Left colon (tissue), 2 donors: ENCODE measurements at regions not wholly inside any gene's neighbourhood (a gene's known extent, or its start where the extent isn't known, plus 50 kb on each side); places are given as distances from the start of the nearest gene placed in this dataset.
"Not testable (repeated sequence)": the region's sequence is repeated elsewhere in the genome, so short reads cannot be mapped to it uniquely, and the experiment has no call there.

Experiments
- ATAC-seq: fragments of 200-7000 bp; cut with Tn5 transposase; one replicate; pipeline ENCODE4 v1.9.1; 2020; ENCODE audit warnings: mild to moderate bottlenecking, moderate library complexity
- DNase-seq, 2 donors: peaks; one replicate each; pipeline ENCODE4 v3.0.0-alpha.2; 2020
- intact Hi-C, 2 donors: fragments of 100-400 bp; cut with DNase I in 1 of 2; cut with micrococcal nuclease in 1 of 2; formaldehyde crosslinking; loops; one replicate each; pipeline versions ENCODE4 v1.11.2 to v1.14.0; 2022; cut with DNase I, micrococcal nuclease
- donor health status: DM: no; HTN: no; CAD: no.
- donor health status: DM: yes; HTN: yes; CAD: no.

GRCh38 chr9:11092974-11093373 is 480.2 kb upstream of the PTPRD start:
- DNase-seq, result no peak
- intact Hi-C loops, result no loop called here
- ATAC-seq, result no peak

GRCh38 chr9:11097020-11097419 is 484.2 kb upstream of the PTPRD start:
- ATAC-seq (no peak), DNase-seq (no peak)
- intact Hi-C loops, result no loop called here

DNA sequence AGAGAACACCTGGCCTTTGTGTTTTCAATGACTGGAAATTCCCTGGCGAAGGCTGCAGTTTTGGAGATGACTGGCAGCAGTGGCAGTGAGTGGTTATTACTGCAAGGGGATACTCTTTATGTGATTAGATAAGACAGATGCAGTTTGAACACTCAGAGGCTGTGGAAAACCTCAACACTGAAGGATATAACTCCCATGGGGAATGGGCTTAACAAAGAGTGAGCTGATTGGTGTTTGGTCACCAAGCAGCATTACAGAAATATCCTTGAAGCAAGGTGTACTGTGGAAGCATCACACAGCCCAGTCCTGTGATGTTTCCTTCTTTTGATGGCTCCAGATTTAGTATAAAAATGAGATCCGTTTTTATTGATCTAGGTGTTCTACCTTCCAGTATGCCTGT is 490.7 kb upstream of the PTPRD start:
- DNase-seq, result no peak
- intact Hi-C loops, result no loop called here
- ATAC-seq, result no peak

DNA sequence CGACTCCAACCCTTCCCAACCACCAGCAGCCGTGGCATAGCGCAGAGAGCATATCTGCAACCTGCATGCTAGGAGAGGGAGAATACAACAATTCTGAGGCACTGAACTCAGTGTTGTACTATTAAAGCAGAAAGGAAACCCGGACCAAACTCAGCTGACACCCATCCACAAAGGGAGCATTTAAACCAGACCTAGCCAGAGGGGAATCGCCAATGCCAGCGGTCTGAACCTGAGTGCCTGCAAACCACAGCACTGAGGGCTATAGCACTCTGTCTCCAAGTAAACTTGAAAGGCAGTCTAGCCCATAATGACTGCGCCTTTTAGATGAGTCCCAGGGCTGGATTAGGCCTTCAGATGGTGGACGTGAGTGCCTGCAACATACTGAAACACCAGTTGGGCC is 494.4 kb upstream of the PTPRD start:
- intact Hi-C loops, result no loop called here
- ATAC-seq (no peak), DNase-seq (no peak)

DNA sequence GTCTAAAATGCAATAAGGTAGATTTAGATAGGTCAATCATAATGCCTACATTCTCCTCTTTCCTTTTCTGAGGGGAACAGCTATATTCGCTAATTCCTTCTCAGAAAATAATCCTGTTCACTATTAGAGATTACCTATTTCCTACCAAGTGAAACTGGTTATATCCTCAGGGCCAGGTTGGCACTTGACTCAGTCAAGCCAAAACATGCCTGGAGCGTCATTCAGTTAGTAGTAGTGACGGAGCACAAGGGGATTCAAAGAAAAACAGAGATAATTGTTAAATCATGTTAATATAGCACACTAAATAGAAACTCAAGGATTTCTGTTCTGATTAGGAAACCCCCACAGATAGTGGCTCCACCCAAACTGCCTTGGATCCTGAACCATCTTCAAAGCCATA is 515.4 kb upstream of the PTPRD start:
- intact Hi-C loops, result no loop called here
- ATAC-seq (no peak), DNase-seq (no peak)

GRCh38 chr9:11135851-11136250 is 523.0 kb upstream of the PTPRD start:
- DNase-seq (no peak), ATAC-seq (no peak)
- intact Hi-C loops, result no loop called here

DNA sequence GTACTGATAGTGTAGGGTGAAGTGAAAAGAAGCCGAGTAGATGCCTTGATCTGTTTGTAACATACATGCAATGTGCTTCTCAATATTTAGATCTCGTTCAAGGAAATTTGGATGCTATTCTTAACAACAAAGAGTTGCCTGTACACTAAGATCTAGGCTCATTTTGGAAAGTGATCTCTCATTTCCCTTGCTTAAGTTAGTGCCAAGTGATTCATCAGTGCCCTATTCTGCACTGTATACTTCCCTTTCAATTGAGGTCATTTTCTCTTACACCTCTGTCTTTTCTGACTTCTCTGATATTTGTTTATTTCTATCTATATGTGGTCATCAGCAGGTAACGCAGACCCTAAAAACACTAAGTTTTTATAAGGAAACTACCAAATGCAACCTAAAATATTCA is 528.6 kb upstream of the PTPRD start:
- no peak for DNase-seq
- intact Hi-C loops, result no loop called here
- ATAC-seq, result no peak

DNA sequence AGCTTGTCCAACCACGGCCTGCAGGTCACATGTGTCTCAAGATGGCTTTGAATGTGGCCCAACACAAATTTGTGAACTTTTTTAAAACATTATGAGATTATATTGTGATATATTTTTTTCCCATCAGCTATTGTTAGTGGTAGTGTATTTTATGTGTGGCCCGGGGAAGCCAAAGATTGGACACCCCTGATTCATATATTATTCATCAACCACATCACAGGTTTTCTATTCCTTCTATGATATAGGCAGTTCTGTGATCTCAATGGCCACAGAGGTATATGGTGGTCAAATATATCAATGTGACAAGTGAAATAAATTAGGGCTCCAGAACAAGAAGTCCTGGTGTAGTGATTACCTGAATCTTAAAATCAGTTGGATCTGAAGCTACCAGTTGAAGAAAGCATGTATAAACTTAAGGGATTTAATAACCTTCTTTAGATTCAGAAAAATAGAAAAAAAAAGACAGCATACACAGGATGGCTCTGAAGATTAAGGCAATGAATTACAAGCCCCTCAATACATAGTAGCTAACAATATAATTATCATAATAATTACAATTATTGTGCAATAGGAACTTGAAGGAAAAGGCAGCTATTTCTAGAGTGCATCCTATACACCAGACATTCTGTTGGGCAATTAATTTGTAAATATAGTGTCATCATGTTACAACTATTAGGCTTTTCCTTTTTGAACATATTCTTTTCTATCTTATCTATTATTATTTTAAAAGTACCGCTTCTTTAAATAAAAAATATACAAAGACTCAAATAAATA is 530.4 kb upstream of the PTPRD start:
- no peak for ATAC-seq
- intact Hi-C loops, result no loop called here
- no peak for DNase-seq

DNA sequence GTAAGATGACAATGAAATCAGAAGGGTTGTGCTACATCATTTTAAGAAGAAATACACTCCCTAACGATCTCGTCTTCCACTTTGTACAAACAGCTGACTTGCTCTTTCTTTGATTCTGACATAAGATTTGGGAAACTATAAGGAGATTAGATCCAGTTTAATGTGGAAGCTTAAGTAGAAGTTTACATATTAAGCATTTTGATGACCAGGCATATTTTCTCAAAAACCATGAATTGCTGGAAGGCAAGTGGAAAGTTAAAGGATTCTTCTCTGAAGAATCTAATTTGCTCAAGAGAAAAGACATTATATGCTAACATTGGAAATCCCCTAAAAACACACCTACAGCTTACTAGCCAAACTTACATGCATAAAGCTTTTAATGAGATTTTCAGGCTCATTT is 531.9 kb upstream of the PTPRD start:
- intact Hi-C loops, result no loop called here
- no peak for ATAC-seq

GRCh38 chr9:11148189-11148588 is 535.4 kb upstream of the PTPRD start:
- no peak for DNase-seq
- intact Hi-C loops, result no loop called here
- ATAC-seq, result no peak

More for the DNA sequence above, 531.9 kb upstream of the PTPRD start:
- no peak for DNase-seq

DNA sequence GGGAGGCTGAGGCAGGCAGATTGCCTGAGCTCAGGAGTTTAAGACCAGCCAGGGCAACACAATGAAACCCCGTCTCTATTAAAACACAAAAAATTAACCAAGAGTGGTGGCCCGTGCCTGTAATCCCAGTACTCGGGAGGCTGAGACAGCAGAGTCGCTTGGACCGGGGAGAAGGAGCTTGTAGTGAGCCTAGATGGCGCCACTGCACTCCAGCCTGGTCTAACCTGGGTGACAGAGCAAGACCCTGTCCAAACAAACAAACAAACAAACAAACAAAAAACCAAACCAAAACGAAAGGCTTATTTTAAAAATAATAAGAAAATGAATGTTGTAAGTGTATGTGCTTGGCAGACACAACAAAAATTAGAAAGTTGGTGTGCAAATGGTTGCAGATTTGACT is 536.3 kb upstream of the PTPRD start:
- intact Hi-C loops, result no loop called here
- ATAC-seq (no peak), DNase-seq (no peak)

GRCh38 chr9:11158063-11158462 is 545.3 kb upstream of the PTPRD start:
- intact Hi-C loops, result no loop called here
- ATAC-seq (no peak), DNase-seq (no peak)

- ATAC-seq (no peak), DNase-seq (no peak)
- intact Hi-C loops, result no loop called here
These were observed 545.9 kb upstream of the PTPRD start for GRCh38 chr9:11158676-11159075.

GRCh38 chr9:11159318-11159862 is 546.6 kb upstream of the PTPRD start:
- DNase-seq, result no peak
- intact Hi-C loops, result no loop called here

GRCh38 chr9:11163843-11164242 is 551.0 kb upstream of the PTPRD start:
- ATAC-seq (no peak), DNase-seq (no peak)
- intact Hi-C loops, result no loop called here

More at GRCh38 chr9:11159318-11159862, 546.6 kb upstream of the PTPRD start:
- no peak for ATAC-seq

DNA sequence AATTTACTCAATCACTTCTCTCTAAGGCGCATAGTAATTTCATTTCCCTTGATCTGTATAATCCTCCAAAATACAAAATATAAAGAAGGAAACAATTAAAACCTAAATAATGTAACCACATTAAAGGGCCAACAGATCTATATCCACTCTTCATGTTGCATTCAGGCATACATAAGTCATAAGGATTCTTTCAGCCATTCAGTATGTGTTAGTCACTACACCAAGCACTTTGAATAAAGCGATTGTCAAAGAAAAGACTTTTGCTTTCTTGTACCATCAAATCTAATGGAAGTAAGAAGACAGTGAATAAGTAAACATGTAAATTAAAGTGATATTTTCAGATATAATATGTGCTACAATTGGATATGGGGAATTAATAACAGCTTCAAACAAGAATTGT is 569.2 kb upstream of the PTPRD start:
- DNase-seq (no peak), ATAC-seq (no peak)
- intact Hi-C loops, result no loop called here

- intact Hi-C loops, result no loop called here
- no peak for DNase-seq
- no peak for ATAC-seq
These were observed 577.9 kb upstream of the PTPRD start for GRCh38 chr9:11190719-11191118.

- DNase-seq (no peak), ATAC-seq (no peak)
- intact Hi-C loops, result no loop called here
These were observed 580.2 kb upstream of the PTPRD start for GRCh38 chr9:11192993-11193392.

DNA sequence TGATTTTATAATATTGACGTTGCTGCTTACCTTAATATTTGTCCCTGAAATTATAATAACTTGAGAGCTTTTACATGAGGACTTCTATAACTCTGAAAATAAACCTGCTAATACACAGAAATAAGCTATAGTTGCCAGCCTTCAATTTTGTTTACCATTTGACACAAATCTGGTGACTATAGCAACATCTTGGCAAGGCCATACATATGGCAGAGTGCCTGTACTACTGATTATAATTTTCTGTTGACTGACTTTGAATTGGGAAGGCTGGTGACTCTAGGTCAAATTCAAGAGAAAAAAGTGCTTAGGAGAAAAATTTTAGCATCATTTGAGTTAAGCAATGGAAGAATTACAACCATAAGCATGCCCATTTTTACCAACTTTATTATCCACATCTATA is 581.4 kb upstream of the PTPRD start:
- no peak for ATAC-seq

DNA sequence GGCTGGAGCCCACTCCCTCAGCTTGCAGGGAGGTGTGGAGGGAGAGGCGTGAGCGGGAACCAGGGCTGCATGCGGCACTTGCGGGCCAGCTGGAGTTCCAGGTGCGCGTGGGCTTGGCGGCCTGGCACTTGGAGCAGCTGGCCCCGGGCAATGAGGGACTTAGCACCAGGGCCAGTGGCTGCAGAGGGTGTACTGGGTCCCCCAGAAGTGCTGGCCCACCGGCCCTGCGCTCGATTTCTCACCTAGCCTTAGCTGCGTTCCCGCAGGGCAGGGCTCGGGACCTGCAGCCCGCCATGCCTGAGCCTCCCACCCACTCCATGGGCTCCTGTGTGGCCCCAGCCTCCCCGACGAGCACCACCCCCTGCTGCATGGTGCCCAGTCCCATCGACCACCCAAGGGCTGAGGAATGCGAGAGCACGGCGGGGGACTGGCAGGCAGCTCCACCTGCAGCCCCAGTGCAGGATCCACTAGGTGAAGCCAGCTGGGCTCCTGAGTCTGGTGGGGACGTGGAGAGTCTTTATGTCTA is 584.1 kb upstream of the PTPRD start:
- DNase-seq, ATAC-seq, intact Hi-C loops: not testable (repeated sequence)

More for the DNA sequence above, 581.4 kb upstream of the PTPRD start:
- DNase-seq, result no peak
- intact Hi-C loops, result no loop called here

GRCh38 chr9:11199335-11199734 is 586.5 kb upstream of the PTPRD start:
- DNase-seq (no peak), ATAC-seq (no peak)
- intact Hi-C loops, result no loop called here
